HG03520 (cell line): ENCODE measurements at regions not wholly inside any gene's neighbourhood (a gene's known extent, or its start where the extent isn't known, plus 50 kb on each side); places are given as distances from the start of the nearest gene placed in this dataset.

ENCODE experiments used
- ATAC-seq: cut with Tn5 transposase; IDR thresholded peaks from one replicate; pipeline ENCODE4 v1.9.1; 2021; ENCODE audit warnings: mild to moderate bottlenecking, moderate library complexity; ENCODE audit not compliant: unreplicated experiment

GRCh38 chr9:108217431-108218349 is 638.1 kb downstream of the ACTL7B start:
- no peak for ATAC-seq

DNA sequence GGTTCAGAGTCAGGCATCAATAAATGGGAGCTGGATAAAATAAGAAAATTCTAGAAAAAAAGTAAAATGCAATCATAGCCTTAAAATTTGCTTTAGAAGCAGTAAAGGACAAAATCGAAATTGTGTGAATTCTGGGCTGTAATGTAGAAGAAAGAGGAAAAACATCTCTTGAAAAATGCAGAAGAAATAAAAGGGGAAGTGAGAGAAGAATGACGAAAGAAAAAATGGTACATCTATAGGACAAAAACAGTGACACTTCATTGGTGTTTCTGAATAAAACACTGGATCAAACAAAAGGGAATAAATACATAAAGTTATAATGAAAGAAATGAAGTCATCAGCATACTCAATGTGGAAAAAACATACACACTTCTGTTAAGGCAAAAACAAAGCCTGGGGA is 642.3 kb downstream of the ACTL7B start:
- ATAC-seq = no peak

DNA sequence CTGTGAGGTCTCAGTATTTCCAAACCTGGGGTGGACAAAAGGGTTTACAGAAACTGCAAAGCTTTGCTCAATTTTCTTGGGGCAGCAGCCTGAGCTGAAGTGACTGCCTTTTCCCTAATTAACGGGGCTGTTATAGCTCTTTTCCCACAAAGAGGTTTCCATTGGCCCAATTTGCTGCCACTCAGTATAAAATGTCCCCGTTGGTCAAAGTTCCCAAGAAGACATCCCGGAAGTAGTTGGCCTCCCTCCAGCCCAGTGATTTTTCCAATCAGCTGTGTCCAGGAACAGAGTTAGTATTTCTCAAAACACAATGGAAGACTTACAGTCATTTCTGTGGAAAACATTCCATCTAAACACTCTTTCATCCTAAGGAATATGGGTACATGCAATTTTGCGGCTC is 643.6 kb downstream of the ACTL7B start:
- no peak for ATAC-seq

DNA sequence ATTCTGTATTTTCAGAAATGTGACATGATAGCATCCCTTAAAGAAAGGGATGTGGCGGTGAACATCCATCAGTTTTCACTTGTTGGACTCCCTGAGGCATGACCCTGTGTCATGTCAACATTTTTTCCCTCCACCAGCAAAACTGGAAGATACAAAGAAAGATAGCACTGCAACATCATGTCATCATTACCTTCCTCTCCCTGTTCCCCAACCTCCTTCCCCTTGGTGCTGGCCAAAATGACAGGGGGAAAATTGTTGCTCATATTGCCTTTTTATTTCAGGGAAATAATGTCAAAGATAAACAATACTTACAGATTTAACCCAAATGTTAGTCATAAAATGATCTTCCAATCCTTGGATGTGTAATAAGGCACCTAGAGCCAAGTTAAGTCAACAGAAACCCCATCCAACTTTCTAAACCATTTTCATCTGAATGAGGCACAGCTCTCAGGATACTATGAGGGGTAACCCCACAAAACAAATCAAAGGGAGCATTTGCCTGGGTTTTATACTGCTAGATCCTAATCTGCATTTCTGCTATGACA is 644.3 kb downstream of the ACTL7B start:
- no peak for ATAC-seq

DNA sequence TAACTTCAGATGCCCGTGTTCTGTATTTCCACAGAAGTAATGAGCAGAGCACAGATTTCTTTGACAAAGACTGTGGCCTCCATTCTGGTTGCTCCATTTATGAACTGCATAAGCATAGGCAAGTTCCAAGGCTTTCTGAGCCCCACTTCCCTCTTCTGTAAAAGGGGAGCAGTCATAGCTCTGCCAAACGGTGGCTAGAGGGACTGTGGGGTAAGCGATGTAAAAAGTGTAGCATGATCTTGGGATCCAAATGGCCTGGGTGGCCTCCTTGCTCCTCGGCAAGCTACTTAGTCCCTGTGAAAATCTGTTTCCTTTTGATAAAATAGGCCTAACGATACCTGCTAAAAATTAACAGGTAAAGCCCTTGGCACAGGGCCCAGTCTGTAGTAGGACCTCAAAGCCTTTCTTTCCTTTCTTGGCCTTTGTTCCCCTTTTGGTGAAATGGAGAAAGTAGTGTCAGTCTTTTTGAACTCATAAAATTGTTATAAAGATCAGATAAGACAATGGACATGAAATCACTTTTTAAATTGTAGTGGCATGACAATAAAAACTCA is 646.6 kb downstream of the ACTL7B start:
- ATAC-seq = no peak

GRCh38 chr9:108207561-108208165 is 648.1 kb downstream of the ACTL7B start:
- ATAC-seq = no peak

GRCh38 chr9:108205276-108205675 is 650.5 kb downstream of the ACTL7B start:
- ATAC-seq = no peak

DNA sequence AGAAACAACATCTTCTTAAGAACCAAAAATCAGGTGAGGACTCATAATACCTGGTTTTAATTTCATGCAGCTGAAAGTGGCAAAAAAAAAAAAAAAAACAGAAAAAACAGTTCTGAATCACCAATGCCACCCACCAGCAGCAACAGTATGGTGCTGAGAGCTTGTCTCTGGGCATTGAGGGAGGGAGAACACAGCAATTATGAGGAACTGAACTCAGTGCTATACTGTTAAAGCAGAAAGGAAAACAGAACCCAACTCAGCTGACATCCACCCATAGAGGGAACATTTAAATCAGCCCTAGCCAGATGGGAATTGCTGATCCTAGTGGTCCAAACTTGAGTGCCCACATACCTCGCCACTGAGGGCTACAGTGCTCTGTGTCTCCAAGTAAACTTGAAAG is 657.9 kb downstream of the ACTL7B start:
- no peak for ATAC-seq

DNA sequence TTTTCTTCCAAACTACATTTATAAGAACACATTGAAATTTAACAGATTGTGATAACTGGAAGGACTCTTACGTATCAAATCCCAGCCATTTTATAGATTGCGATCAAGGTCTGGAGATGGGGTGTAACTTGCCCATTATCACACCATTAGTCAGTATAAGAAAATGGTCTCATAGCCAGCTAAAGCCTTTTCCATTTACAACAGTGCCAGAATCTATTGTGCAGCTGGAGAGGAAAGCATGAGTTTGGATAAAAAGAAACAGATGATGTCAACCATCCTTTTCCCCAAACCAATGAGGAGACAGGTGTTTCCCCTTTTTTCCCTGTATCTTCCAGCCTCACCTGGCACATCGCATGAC is 658.8 kb downstream of the ACTL7B start:
- no peak for ATAC-seq

DNA sequence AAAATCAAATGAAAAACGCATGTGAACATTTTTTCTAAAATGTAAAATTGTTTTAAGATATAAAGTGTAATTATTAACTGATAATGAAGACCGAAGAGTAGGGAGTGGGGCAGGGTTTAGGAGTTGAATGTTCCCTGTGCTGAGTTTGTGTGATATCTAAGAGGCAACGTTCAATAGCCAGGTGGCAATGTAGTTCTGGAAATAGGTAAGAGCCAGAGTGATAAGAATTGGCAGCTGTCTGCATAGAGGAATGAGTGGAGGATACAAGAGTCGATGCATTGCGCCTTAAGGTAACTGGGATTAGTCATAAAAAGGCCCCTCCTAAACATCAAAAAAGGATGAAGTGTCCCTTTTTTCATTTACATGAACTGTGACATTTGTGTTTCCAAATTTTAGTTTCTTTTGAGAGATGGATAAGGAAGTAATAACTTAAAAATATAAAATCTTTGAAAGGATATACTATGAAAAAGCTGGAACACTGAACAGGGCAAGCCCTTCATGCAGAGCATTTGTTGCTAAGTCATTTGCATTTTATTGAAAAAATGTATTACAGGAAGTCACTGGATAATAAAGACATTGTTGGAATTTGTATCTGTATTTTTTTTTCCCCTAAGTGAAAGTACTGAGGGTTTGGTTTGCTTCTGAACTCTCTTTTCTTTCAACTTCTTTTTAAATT is 659.3 kb downstream of the ACTL7B start:
- no peak for ATAC-seq

DNA sequence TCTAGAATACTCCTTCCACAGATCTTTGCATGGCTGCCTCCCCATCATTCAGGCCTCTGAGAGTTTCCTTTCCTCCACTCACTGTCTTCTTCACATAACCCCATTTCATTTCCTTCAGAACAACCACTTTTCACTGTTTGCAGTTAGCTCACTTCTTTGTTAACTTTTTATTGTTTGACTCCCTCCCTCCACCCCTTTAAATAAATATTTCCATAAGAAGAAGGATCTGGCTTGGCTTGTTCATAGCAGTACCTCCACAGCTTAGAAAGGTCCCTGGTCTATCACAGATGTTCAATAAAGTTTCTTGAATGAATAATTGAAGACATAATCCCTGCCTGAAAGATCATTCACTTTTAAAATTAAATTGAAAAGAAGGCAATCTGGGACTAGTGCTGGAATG is 661.6 kb downstream of the ACTL7B start:
- no peak for ATAC-seq

- no peak for ATAC-seq
Measured at GRCh38 chr9:108193026-108193710, 662.6 kb downstream of the ACTL7B start.

DNA sequence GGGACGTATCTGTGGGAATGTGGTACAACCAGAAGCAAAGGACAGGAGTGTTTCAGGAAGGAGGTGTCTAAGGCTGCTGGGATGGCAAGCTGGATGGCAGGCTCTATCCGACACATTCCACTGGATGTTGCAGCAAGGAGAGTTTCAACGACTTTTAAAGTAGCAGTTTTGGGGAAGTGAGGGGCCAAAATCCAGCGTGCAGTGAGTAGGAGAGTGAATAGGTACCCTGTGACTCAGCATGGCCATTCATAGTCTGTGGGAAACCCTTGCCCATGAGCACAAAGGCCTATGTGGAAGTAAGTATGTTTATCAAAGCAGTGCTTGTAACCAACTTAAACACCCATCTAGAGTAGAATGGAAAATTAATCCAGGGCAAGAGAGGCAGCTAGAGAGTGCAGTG is 664.7 kb downstream of the ACTL7B start:
- no peak for ATAC-seq

- ATAC-seq = no peak
Measured at GRCh38 chr9:108188976-108189375, 666.8 kb downstream of the ACTL7B start.

GRCh38 chr9:108188482-108188881 is 667.3 kb downstream of the ACTL7B start:
- ATAC-seq = no peak

GRCh38 chr9:108186642-108187395 is 669.0 kb downstream of the ACTL7B start:
- ATAC-seq = no peak

DNA sequence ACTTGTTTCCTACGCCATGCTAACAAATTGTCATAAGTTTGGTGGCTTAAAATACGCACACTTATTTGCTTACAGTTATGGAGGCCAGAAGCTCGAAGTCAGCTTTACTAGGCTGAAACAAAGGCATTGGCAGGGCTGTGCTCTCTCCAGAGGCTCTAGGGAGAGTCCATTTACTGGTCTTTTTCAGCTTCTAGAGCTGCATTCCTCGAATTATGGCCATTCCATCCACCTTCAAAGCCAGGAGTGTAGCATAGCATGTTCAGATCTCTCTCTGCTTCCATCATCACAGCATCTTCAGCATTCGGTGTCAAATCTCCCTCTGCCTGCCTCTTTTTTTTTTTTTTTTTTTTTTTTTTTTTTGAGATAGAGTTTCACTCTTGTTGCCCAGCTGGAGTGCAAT is 670.2 kb downstream of the ACTL7B start:
- ATAC-seq = no peak

GRCh38 chr9:108184941-108185340 is 670.8 kb downstream of the ACTL7B start:
- ATAC-seq = no peak

- no peak for ATAC-seq
Measured at GRCh38 chr9:108184009-108184408, 671.8 kb downstream of the ACTL7B start.

DNA sequence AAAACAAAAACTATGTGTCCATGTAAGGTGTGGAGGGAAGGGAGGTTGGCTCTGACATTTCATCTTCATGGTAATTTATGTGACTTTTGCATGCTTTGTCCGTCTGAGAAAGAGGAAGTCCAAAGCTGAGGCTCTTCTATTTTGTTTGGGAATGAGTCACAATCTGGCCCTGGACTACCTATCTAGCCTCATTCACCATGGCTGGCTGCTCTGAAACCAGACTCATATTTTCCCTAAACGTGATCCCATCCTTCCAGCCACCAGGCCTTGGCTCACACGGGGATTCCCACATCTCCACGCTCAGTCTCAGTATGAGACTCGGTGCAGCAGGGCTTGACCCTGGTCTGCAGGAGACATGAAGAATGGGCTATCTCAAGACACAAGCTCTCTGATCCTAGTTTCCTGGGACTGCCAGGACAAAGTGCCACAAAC is 672.8 kb downstream of the ACTL7B start:
- peak; percentile 76 for ATAC-seq
